ENCODE measurements at regions not wholly inside any gene's neighbourhood (a gene's known extent, or its start where the extent isn't known, plus 50 kb on each side); places are given as distances from the start of the nearest gene placed in this dataset.

DNA sequence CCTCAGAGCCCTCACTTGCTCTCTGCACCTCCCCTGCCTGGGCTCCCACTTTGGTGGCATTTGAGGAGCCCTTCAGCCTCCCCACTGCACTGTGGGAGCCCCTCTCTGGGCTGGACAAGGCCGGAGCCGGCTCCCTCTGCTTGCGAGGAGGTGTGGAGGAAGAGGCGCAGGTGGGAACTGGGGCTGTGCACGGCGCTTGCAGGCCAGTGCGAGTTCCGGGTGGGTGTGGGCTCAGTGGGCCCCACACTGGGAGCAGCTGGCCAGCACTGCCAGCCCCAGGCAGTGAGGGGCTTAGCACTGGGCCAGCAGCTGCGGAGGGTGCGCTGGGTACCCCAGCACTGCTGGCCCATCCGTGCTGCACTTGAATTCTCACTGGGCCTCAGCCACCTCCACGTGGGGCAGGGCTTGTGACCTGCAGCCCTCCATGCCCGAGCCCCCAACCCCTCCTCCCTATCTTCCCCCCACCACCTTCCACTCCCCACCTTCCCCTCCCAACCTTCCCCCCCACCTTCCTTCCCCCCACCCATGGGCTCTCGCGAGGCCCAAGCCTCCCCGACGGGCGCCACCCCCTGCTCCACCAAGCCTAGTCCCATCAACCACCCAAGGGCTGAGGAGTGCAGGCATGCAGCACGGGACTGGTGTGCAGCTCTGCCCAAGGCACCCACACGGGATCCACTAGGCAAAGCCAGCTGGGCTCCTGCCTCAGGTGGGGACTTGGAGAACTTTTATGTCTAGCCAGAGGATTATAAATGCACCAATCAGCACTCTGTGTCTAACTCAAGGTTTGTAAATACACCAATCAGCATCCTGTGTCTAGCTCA, 113.5 kb upstream of the BEND4 start:
- H3K27me3 Mint-ChIP-seq = no peaks in the 10 kb centered on the region
- no peak for DNase-seq
- H3K4me1 Mint-ChIP-seq = no peaks in the 10 kb centered on the region
- ATAC-seq (ENCODE audit: low read depth) = no peak
- H3K36me3 Mint-ChIP-seq (ENCODE audit: low read depth) = no peaks in the 10 kb centered on the region
- no peak overlapping the region for H3K27ac Mint-ChIP-seq
- CTCF ChIA-PET = no interaction called here
- H3K9me3 Mint-ChIP-seq = no peaks in the 10 kb centered on the region
- TF ChIP-seq, protein P1, sequence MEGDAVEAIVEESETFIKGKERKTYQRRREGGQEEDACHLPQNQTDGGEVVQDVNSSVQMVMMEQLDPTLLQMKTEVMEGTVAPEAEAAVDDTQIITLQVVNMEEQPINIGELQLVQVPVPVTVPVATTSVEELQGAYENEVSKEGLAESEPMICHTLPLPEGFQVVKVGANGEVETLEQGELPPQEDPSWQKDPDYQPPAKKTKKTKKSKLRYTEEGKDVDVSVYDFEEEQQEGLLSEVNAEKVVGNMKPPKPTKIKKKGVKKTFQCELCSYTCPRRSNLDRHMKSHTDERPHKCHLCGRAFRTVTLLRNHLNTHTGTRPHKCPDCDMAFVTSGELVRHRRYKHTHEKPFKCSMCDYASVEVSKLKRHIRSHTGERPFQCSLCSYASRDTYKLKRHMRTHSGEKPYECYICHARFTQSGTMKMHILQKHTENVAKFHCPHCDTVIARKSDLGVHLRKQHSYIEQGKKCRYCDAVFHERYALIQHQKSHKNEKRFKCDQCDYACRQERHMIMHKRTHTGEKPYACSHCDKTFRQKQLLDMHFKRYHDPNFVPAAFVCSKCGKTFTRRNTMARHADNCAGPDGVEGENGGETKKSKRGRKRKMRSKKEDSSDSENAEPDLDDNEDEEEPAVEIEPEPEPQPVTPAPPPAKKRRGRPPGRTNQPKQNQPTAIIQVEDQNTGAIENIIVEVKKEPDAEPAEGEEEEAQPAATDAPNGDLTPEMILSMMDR (IDR thresholded peaks at IDR 0.05) = no peak
- intact Hi-C loops (cut with micrococcal nuclease) = no loop called here
- no peak overlapping the region for H3K4me3 Mint-ChIP-seq
- POLR2A ChIA-PET = interaction anchor here (0.6 kb wide), 1 partner anchor 39 kb away, joined by 3 read pairs; no protein-coding TSS in a partner anchor

DNA sequence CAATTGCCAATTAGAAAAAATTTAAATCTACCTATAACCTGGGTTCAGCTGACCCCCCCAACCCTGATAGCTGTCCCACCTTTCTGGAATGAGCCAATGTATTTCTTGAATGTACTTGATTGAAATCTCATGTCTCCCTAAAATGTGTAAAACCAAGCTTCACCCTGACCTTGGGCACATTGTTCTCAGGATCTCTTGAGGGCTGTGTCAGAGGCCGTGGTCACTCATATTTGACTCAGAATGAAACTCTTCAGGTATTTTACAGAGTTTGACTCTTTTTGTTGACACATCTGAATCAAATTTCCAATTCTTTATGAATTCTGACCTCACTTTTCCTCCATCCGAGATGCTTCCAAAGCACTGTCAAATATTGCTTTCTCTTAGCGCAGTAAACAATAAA, 115.3 kb upstream of the BEND4 start:
- TF ChIP-seq, protein P1 (IDR thresholded peaks at IDR 0.05) = no peak

DNA sequence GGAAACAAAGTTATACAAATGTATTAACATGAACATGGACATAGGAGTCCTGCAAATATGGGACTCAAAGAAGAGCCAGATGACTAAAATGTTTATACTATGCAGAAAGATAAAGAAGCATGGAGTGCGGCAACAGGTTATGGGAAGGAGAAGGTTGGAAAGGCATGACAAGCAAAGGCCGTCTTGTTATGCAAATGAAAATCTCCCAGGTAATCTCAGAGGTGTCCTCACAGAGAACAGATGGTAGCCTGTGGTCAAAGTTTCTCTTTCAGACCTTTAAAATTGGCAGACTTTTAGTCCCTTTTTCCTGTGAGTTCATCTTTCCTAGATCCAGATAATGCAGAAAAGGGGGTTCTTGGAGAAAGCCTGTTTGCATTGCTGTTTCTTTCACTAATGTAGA, 116.4 kb upstream of the BEND4 start:
- Mint-ChIP-seq H3K4me3 (no peak overlapping the region), H3K27ac (no peak overlapping the region), H3K36me3 (ENCODE audit: low read depth) (no peaks in the 10 kb centered on the region), H3K27me3 (peaks cover 3% of the 10 kb centered on the region), H3K4me1 (no peaks in the 10 kb centered on the region), H3K9me3 (no peaks in the 10 kb centered on the region)
- DNase-seq = no peak
- no peak for ATAC-seq (ENCODE audit: low read depth)
- TF ChIP-seq, protein P1 (IDR thresholded peaks at IDR 0.05) = no peak
- intact Hi-C loops (cut with micrococcal nuclease) = no loop called here
- CTCF ChIA-PET = no interaction called here
- POLR2A ChIA-PET = no interaction called here

More for the DNA sequence above, 115.3 kb upstream of the BEND4 start:
- Mint-ChIP-seq H3K27ac (no peak overlapping the region), H3K9me3 (no peaks in the 10 kb centered on the region), H3K36me3 (ENCODE audit: low read depth) (no peaks in the 10 kb centered on the region), H3K4me1 (no peaks in the 10 kb centered on the region), H3K27me3 (peaks cover under 1% of the 10 kb centered on the region), H3K4me3 (no peak overlapping the region)
- intact Hi-C loops (cut with micrococcal nuclease) = no loop called here
- no peak for DNase-seq
- ChIA-PET POLR2A (no interaction called here), CTCF (no interaction called here)
- ATAC-seq (ENCODE audit: low read depth) = no peak

DNA sequence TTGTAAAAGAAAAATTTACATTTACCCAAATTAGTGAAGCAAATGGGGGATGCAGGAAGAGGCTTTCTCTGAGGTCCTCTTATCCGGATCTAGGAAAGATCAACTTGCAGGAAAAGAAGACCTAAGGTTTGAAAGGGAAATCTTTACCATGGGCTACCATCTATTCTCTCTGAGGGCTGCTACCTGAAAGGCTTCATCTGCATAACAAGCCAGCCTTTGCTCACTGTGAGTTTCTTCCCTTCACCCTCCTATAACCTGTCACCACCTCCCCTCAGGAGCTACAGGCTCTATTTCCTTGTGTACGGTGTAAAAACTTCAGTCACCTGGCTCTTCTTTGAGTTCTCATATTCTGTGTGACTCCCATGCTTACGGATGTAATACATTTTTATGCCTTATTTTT, 118.6 kb upstream of the BEND4 start:
- Mint-ChIP-seq H3K27me3 (peaks cover 3% of the 10 kb centered on the region), H3K4me3 (no peak overlapping the region), H3K27ac (no peak overlapping the region), H3K9me3 (no peaks in the 10 kb centered on the region), H3K4me1 (no peaks in the 10 kb centered on the region), H3K36me3 (ENCODE audit: low read depth) (no peaks in the 10 kb centered on the region)
- no peak for ATAC-seq (ENCODE audit: low read depth)
- TF ChIP-seq, protein P1 (IDR thresholded peaks at IDR 0.05) = no peak
- no peak for DNase-seq
- POLR2A ChIA-PET = no interaction called here
- intact Hi-C loops (cut with micrococcal nuclease) = no loop called here
- CTCF ChIA-PET = no interaction called here

DNA sequence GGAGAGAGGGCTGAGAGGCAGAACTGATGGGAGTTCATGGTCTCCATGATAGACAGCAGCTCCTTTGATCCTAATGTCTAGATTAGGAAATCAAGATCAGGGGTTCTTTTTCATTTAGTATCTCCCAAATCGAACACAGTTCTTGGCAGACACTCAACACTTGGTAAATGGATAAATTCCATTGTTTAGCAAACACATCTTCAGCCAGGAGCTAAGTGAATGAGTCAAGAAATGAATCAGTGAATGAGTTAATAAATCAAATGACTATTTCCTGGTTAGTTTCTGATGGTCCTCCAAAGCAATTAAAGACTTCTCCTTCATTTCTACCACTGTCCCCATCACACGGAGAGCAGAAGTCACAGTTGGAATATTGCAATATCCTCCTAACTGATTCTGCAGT, 120.0 kb upstream of the SHISA3 start:
- Mint-ChIP-seq H3K4me1 (peaks cover 16% of the 10 kb centered on the region), H3K4me3 (no peak overlapping the region), H3K9me3 (peaks cover 2% of the 10 kb centered on the region), H3K27ac (no peak overlapping the region), H3K27me3 (peaks cover 15% of the 10 kb centered on the region), H3K36me3 (ENCODE audit: low read depth) (no peaks in the 10 kb centered on the region)
- POLR2A ChIA-PET = no interaction called here
- intact Hi-C loops (cut with micrococcal nuclease) = no loop called here
- CTCF ChIA-PET = no interaction called here
- ATAC-seq (ENCODE audit: low read depth) = no peak
- no peak for DNase-seq
- TF ChIP-seq, protein P1 (IDR thresholded peaks at IDR 0.05) = no peak
